ENCODE measurements at regions not wholly inside any gene's neighbourhood (a gene's known extent, or its start where the extent isn't known, plus 50 kb on each side); places are given as distances from the start of the nearest gene placed in this dataset.

GRCh38 chr6:138659998-138660397 lies 113.6 kb upstream of the CCDC28A start:
- TF ChIP-seq TAF7 (optimal IDR thresholded peaks at IDR 0.05; ENCODE audit: borderline replicate concordance, low read depth, low read length): no peak
- TF ChIP-seq SUZ12 (IDR thresholded peaks at IDR 0.05; ENCODE audit: low read length): no peak
- TF ChIP-seq YY1 (IDR thresholded peaks at IDR 0.05; ENCODE audit: low read depth, low read length): no peak
- TF ChIP-seq CTCF (IDR thresholded peaks at IDR 0.05; ENCODE audit: control extremely low read depth in 1 of 3, insufficient read depth in 1 of 3, low read depth in 1 of 3, low read length in 3 of 3): no peak
